LNCaP clone FGC (cell line): ENCODE measurements at regions not wholly inside any gene's neighbourhood (a gene's known extent, or its start where the extent isn't known, plus 50 kb on each side); places are given as distances from the start of the nearest gene placed in this dataset.

ENCODE experiments used
- DNase-seq: peaks from one replicate; pipeline ENCODE4 v3.0.0-alpha.2; 2011; ENCODE audit warnings: low read depth
- H3K4me3 ChIP-seq: 2 replicates; pipeline ENCODE4 v1.5.1; 2011; ENCODE audit warnings: mild to moderate bottlenecking, low read depth, low read length, control low read depth
- CTCF ChIP-seq: IDR thresholded peaks from 2 replicates; pipeline ENCODE4 v1.5.1; 2012; ENCODE audit warnings: mild to moderate bottlenecking; ENCODE audit not compliant: control insufficient read depth, insufficient read depth; ENCODE audit errors: extremely low read depth

- no peak for TF ChIP-seq CTCF
- no peak overlapping the region for H3K4me3 ChIP-seq
- no peak for DNase-seq
Observed at GRCh38 chr4:126109836-126110235, 795.1 kb downstream of the FAT4 start.

- no peak for TF ChIP-seq CTCF
- H3K4me3 ChIP-seq: no peak overlapping the region
- no peak for DNase-seq
Observed at GRCh38 chr4:126113058-126113457, 798.3 kb downstream of the FAT4 start.

GRCh38 chr4:126123611-126124325 is 809.0 kb downstream of the FAT4 start:
- H3K4me3 ChIP-seq: no peak overlapping the region
- no peak for DNase-seq
- no peak for TF ChIP-seq CTCF

- no peak for TF ChIP-seq CTCF
- H3K4me3 ChIP-seq: no peak overlapping the region
- DNase-seq: no peak
Observed at GRCh38 chr4:126124818-126125217, 810.1 kb downstream of the FAT4 start.

- H3K4me3 ChIP-seq: no peak overlapping the region
- TF ChIP-seq CTCF: no peak
- no peak for DNase-seq
Observed at GRCh38 chr4:126130215-126130614, 815.5 kb downstream of the FAT4 start.

GRCh38 chr4:126136922-126137781 is 822.4 kb downstream of the FAT4 start:
- H3K4me3 ChIP-seq: no peak overlapping the region
- TF ChIP-seq CTCF: no peak
- DNase-seq: no peak
